ENCODE measurements at regions not wholly inside any gene's neighbourhood (a gene's known extent, or its start where the extent isn't known, plus 50 kb on each side); places are given as distances from the start of the nearest gene placed in this dataset.
A peak's percentile ranks its signal among the peaks of the same experiment; 100 is the strongest.

- Histone ChIP-seq H3K4me3 (ENCODE audit: low read length) (no peak overlapping the region), H3K27me3 (ENCODE audit: control insufficient read depth in 2 of 2, insufficient read depth in 2 of 2, low read length in 2 of 2) (no peaks in the 10 kb centered on the region), H3K4me1 (ENCODE audit: control insufficient read depth in 2 of 2, insufficient read depth in 2 of 2, low read length in 2 of 2) (peaks cover 51 to 63% of the 10 kb centered on the region in 2 donors), H3K36me3 (ENCODE audit: control insufficient read depth in 2 of 3, insufficient read depth in 3 of 3, low read length in 3 of 3) (no peaks in the 10 kb centered on the region), H3K9me3 (ENCODE audit: control insufficient read depth in 2 of 3, low read length in 3 of 3) (no peaks in the 10 kb centered on the region), H3K27ac (ENCODE audit: low read depth, low read length) (peak overlapping the region; percentile 69)
- H3K4me3 Mint-ChIP-seq, result peak overlapping the region; percentile 50 to 89 (median 74)
- ATAC-seq (peak; percentile 86), DNase-seq (peak in 8 of 9 donors; percentile 39 to 74 (median 62))
- H3K4me1 Mint-ChIP-seq, result peaks cover 49 to 83% (median 71%) of the 10 kb centered on the region in 7 donors
- H3K36me3 Mint-ChIP-seq, result peaks cover 10 to 45% (median 34%) of the 10 kb centered on the region in 5 donors
- H3K27ac Mint-ChIP-seq, result peak overlapping the region; percentile 88 to 99 (median 96)
- peaks cover 0 to 5% (median 0%) of the 10 kb centered on the region in 11 donors for H3K9me3 Mint-ChIP-seq
- ChIA-PET POLR2A (interaction anchor here (0.7 to 7.6 kb wide), 35 partner anchors 9 to 421 kb away, joined by 3 to 102 read pairs (median 4); partner anchors contain the start of genes ARF6 and NEMF), CTCF (interaction anchor here (0.7 to 3.2 kb wide), 13 partner anchors 9 to 191 kb away, joined by 3 to 27 read pairs (median 4); partner anchors contain the start of gene ARF6)
- no peaks in the 10 kb centered on the region for H3K27me3 Mint-ChIP-seq
- intact Hi-C loops (cut with micrococcal nuclease), result loop anchor here (1.0 to 2.0 kb wide), 5 partner anchors 24 to 182 kb away; no protein-coding TSS in a partner anchor
These were observed 71.2 kb downstream of the VCPKMT start for GRCh38 chr14:50045039-50045711.

- H3K27me3 Mint-ChIP-seq, result no peaks in the 10 kb centered on the region
- Histone ChIP-seq H3K4me1 (ENCODE audit: control insufficient read depth in 2 of 2, insufficient read depth in 2 of 2, low read length in 2 of 2) (peaks cover 44 to 57% of the 10 kb centered on the region in 2 donors), H3K36me3 (ENCODE audit: control insufficient read depth in 2 of 3, insufficient read depth in 3 of 3, low read length in 3 of 3) (peaks cover 0 to under 1% (median 0%) of the 10 kb centered on the region in 3 experiments), H3K9me3 (ENCODE audit: control insufficient read depth in 2 of 3, low read length in 3 of 3) (no peaks in the 10 kb centered on the region), H3K27me3 (ENCODE audit: control insufficient read depth in 2 of 2, insufficient read depth in 2 of 2, low read length in 2 of 2) (no peaks in the 10 kb centered on the region), H3K27ac (ENCODE audit: low read depth, low read length) (peak overlapping the region; percentile 69), H3K4me3 (ENCODE audit: low read length) (no peak overlapping the region)
- H3K27ac Mint-ChIP-seq, result peak overlapping the region; percentile 88 to 99 (median 96)
- ChIA-PET CTCF (interaction anchor here (0.6 to 3.2 kb wide), 7 partner anchors 16 to 192 kb away, joined by 3 to 27 read pairs (median 3); partner anchors contain the start of gene ARF6), POLR2A (interaction anchor here (0.7 to 7.6 kb wide), 17 partner anchors 8 to 422 kb away, joined by 3 to 102 read pairs (median 4); partner anchors contain the start of gene ARF6)
- ATAC-seq (no peak), DNase-seq (no peak)
- peaks cover 0 to 5% (median 0%) of the 10 kb centered on the region in 11 donors for H3K9me3 Mint-ChIP-seq
- H3K4me3 Mint-ChIP-seq, result peak overlapping the region; percentile 50 to 89 (median 72)
- H3K36me3 Mint-ChIP-seq, result peaks cover 10 to 46% (median 37%) of the 10 kb centered on the region in 5 donors
- intact Hi-C loops (cut with micrococcal nuclease), result loop anchor here (1.0 to 2.0 kb wide), 5 partner anchors 25 to 183 kb away; no protein-coding TSS in a partner anchor
- H3K4me1 Mint-ChIP-seq, result peaks cover 43 to 79% (median 64%) of the 10 kb centered on the region in 7 donors
These were observed 70.5 kb downstream of the VCPKMT start for GRCh38 chr14:50045837-50046236.

- CTCF ChIA-PET, result interaction anchor here (0.6 to 1.2 kb wide), 3 partner anchors 10 to 47 kb away, joined by 3 to 9 read pairs (median 3); no protein-coding TSS in a partner anchor
- Histone ChIP-seq H3K4me3 (ENCODE audit: low read length) (no peak overlapping the region), H3K36me3 (ENCODE audit: control insufficient read depth in 2 of 3, insufficient read depth in 3 of 3, low read length in 3 of 3) (peaks cover 0 to 3% (median 0%) of the 10 kb centered on the region in 3 experiments), H3K4me1 (ENCODE audit: control insufficient read depth in 2 of 2, insufficient read depth in 2 of 2, low read length in 2 of 2) (peaks cover 32 to 42% of the 10 kb centered on the region in 2 donors), H3K27ac (ENCODE audit: low read depth, low read length) (peak overlapping the region; percentile 30), H3K9me3 (ENCODE audit: control insufficient read depth in 2 of 3, low read length in 3 of 3) (no peaks in the 10 kb centered on the region), H3K27me3 (ENCODE audit: control insufficient read depth in 2 of 2, insufficient read depth in 2 of 2, low read length in 2 of 2) (no peaks in the 10 kb centered on the region)
- H3K36me3 Mint-ChIP-seq, result peaks cover 10 to 55% (median 47%) of the 10 kb centered on the region in 5 donors
- DNase-seq (no peak), ATAC-seq (no peak)
- H3K27me3 Mint-ChIP-seq, result no peaks in the 10 kb centered on the region
- H3K4me3 Mint-ChIP-seq, result peak overlapping the region in 1 of 10 donors; percentile 4
- POLR2A ChIA-PET, result interaction anchor here (0.9 to 7.6 kb wide), 4 partner anchors 15 to 184 kb away, joined by 6 to 102 read pairs (median 26); no protein-coding TSS in a partner anchor
- H3K4me1 Mint-ChIP-seq, result peaks cover 35 to 68% (median 56%) of the 10 kb centered on the region in 7 donors
- intact Hi-C loops (cut with micrococcal nuclease), result no loop called here
- H3K27ac Mint-ChIP-seq, result peak overlapping the region; percentile 0 to 99 (median 94)
- peaks cover 0 to 5% (median 0%) of the 10 kb centered on the region in 11 donors for H3K9me3 Mint-ChIP-seq
These were observed 69.1 kb downstream of the VCPKMT start for GRCh38 chr14:50047274-50047676.

- DNase-seq (no peak), ATAC-seq (no peak)
- Mint-ChIP-seq H3K27ac (peak overlapping the region in 7 of 9 donors; percentile 18 to 65 (median 37)), H3K4me3 (no peak overlapping the region), H3K36me3 (peaks cover 10 to 71% (median 52%) of the 10 kb centered on the region in 5 donors), H3K4me1 (peaks cover 31 to 59% (median 54%) of the 10 kb centered on the region in 7 donors), H3K27me3 (no peaks in the 10 kb centered on the region), H3K9me3 (peaks cover 0 to 5% (median 0%) of the 10 kb centered on the region in 11 donors)
- Histone ChIP-seq H3K4me1 (ENCODE audit: control insufficient read depth in 2 of 2, insufficient read depth in 2 of 2, low read length in 2 of 2) (peaks cover 19 to 29% of the 10 kb centered on the region in 2 donors), H3K27ac (ENCODE audit: low read depth, low read length) (no peak overlapping the region), H3K9me3 (ENCODE audit: control insufficient read depth in 2 of 3, low read length in 3 of 3) (no peaks in the 10 kb centered on the region), H3K36me3 (ENCODE audit: control insufficient read depth in 2 of 3, insufficient read depth in 3 of 3, low read length in 3 of 3) (peaks cover 0 to 3% (median 0%) of the 10 kb centered on the region in 3 experiments), H3K4me3 (ENCODE audit: low read length) (no peak overlapping the region), H3K27me3 (ENCODE audit: control insufficient read depth in 2 of 2, insufficient read depth in 2 of 2, low read length in 2 of 2) (no peaks in the 10 kb centered on the region)
- ChIA-PET CTCF (no interaction called here), POLR2A (interaction anchor here (0.6 to 7.6 kb wide), 3 partner anchors 13 to 190 kb away, joined by 3 to 102 read pairs (median 3); no protein-coding TSS in a partner anchor)
- intact Hi-C loops (cut with micrococcal nuclease), result no loop called here
These were observed 67.3 kb downstream of the VCPKMT start for GRCh38 chr14:50049093-50049492.

- Mint-ChIP-seq H3K4me3 (no peak overlapping the region), H3K9me3 (peaks cover 0 to 5% (median 0%) of the 10 kb centered on the region in 11 donors), H3K4me1 (peaks cover 22 to 54% (median 48%) of the 10 kb centered on the region in 7 donors), H3K27me3 (no peaks in the 10 kb centered on the region), H3K27ac (peak overlapping the region in 8 of 9 donors; percentile 19 to 71 (median 39)), H3K36me3 (peaks cover 10 to 72% (median 52%) of the 10 kb centered on the region in 5 donors)
- DNase-seq (no peak), ATAC-seq (no peak)
- intact Hi-C loops (cut with micrococcal nuclease), result no loop called here
- CTCF ChIA-PET, result interaction anchor here (0.8 kb wide), 1 partner anchor 43 kb away, joined by 3 read pairs; no protein-coding TSS in a partner anchor
- Histone ChIP-seq H3K27me3 (ENCODE audit: control insufficient read depth in 2 of 2, insufficient read depth in 2 of 2, low read length in 2 of 2) (no peaks in the 10 kb centered on the region), H3K4me3 (ENCODE audit: low read length) (no peak overlapping the region), H3K9me3 (ENCODE audit: control insufficient read depth in 2 of 3, low read length in 3 of 3) (no peaks in the 10 kb centered on the region), H3K27ac (ENCODE audit: low read depth, low read length) (no peak overlapping the region), H3K4me1 (ENCODE audit: control insufficient read depth in 2 of 2, insufficient read depth in 2 of 2, low read length in 2 of 2) (peaks cover 12 to 21% of the 10 kb centered on the region in 2 donors), H3K36me3 (ENCODE audit: control insufficient read depth in 2 of 3, insufficient read depth in 3 of 3, low read length in 3 of 3) (peaks cover 0 to 3% (median 0%) of the 10 kb centered on the region in 3 experiments)
- POLR2A ChIA-PET, result interaction anchor here (0.6 to 7.6 kb wide), 4 partner anchors 12 to 191 kb away, joined by 3 to 102 read pairs (median 4); no protein-coding TSS in a partner anchor
These were observed 66.4 kb downstream of the VCPKMT start for GRCh38 chr14:50049703-50050570.

Data from naive thymus-derived CD4-positive, alpha-beta T cell (primary cell).